ENCODE measurements at regions not wholly inside any gene's neighbourhood (a gene's known extent, or its start where the extent isn't known, plus 50 kb on each side); places are given as distances from the start of the nearest gene placed in this dataset.

DNA sequence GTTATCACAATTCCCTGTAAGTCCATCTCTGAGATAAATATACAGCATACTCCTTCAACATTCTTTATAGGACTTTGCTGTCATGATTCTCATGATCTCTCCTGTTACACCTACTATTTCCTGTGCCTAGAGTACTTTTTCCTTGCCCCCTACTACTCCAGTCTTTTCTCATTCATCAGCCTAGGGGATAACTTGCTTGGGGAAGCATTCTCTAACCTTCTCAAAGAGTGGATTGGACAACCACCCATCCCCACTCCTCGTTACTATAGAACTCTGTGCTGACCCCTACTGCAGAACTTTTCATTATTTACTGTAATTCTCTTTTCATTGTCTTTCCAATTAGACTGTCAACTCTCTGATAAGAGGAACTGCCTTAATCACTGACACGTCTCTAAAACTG, 57.4 kb upstream of the TFEC start:
- TF ChIP-seq FOXA1 (IDR thresholded peaks at IDR 0.05) (no peak), EGR1 (IDR thresholded peaks at IDR 0.05; ENCODE audit: low read depth in 2 of 2) (no peak)
- H3K9ac ChIP-seq (ENCODE audit: low read depth in 1 of 2, low read length in 2 of 2), result no peak overlapping the region

DNA sequence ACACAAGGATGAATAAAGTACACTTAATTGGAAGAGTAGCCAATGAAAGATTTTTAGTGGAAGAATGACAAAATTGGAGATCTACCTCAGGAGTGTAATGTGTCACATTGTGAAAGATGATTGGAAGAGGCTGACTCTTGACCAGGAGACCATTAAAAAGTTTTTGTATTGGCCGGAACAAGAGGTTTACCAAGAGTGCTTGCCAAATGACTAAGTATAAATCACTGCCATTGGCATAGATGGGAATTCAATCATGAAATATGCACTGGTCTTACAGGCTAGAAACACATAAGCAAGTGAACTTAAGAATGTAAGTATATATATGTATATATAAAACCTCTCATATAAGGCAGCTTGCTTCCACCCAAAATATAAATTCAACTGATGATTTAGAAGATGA, 58.7 kb upstream of the TFEC start:
- no peak for DNase-seq (ENCODE audit: low spot score)
- TF ChIP-seq FOXA2 (IDR thresholded peaks at IDR 0.05), result no peak
- TF ChIP-seq NR2F2 (IDR thresholded peaks at IDR 0.05), result no peak
- no peak for TF ChIP-seq GABPA (IDR thresholded peaks at IDR 0.05 in 1 of 2, conservative IDR thresholded peaks at IDR 0.05 in 1 of 2)
- Histone ChIP-seq H3K4me1 (ENCODE audit: control insufficient read depth in 4 of 4, insufficient read depth in 4 of 4, low read length in 3 of 4) (no peaks in the 10 kb centered on the region), H3K36me3 (ENCODE audit: control insufficient read depth in 4 of 4, insufficient read depth in 3 of 4, low read depth in 1 of 4, low read length in 3 of 4) (no peaks in the 10 kb centered on the region), H3K4me3 (ENCODE audit: low read depth in 1 of 3, low read length in 3 of 3) (no peak overlapping the region), H3K27me3 (ENCODE audit: control insufficient read depth in 4 of 4, insufficient read depth in 4 of 4, low read length in 3 of 4) (no peaks in the 10 kb centered on the region), H3K9ac (ENCODE audit: low read depth in 1 of 2, low read length in 2 of 2) (no peak overlapping the region), H3K27ac (ENCODE audit: low read depth in 1 of 2, low read length in 2 of 2) (no peak overlapping the region), H3K9me3 (ENCODE audit: control insufficient read depth in 4 of 4, low read length in 3 of 4) (no peaks in the 10 kb centered on the region)
- 90% methylated on average over 1 of the region's 1 CpG for WGBS

More for the DNA sequence above, 57.4 kb upstream of the TFEC start:
- Histone ChIP-seq H3K36me3 (ENCODE audit: control insufficient read depth in 4 of 4, insufficient read depth in 3 of 4, low read depth in 1 of 4, low read length in 3 of 4) (no peaks in the 10 kb centered on the region), H3K9me3 (ENCODE audit: control insufficient read depth in 4 of 4, low read length in 3 of 4) (no peaks in the 10 kb centered on the region), H3K27me3 (ENCODE audit: control insufficient read depth in 4 of 4, insufficient read depth in 4 of 4, low read length in 3 of 4) (no peaks in the 10 kb centered on the region), H3K4me1 (ENCODE audit: control insufficient read depth in 4 of 4, insufficient read depth in 4 of 4, low read length in 3 of 4) (no peaks in the 10 kb centered on the region), H3K4me3 (ENCODE audit: low read depth in 1 of 3, low read length in 3 of 3) (no peak overlapping the region), H3K27ac (ENCODE audit: low read depth in 1 of 2, low read length in 2 of 2) (no peak overlapping the region)
- WGBS, result 45% methylated on average over 2 of the region's 2 CpGs
- DNase-seq (ENCODE audit: low spot score), result no peak

DNA sequence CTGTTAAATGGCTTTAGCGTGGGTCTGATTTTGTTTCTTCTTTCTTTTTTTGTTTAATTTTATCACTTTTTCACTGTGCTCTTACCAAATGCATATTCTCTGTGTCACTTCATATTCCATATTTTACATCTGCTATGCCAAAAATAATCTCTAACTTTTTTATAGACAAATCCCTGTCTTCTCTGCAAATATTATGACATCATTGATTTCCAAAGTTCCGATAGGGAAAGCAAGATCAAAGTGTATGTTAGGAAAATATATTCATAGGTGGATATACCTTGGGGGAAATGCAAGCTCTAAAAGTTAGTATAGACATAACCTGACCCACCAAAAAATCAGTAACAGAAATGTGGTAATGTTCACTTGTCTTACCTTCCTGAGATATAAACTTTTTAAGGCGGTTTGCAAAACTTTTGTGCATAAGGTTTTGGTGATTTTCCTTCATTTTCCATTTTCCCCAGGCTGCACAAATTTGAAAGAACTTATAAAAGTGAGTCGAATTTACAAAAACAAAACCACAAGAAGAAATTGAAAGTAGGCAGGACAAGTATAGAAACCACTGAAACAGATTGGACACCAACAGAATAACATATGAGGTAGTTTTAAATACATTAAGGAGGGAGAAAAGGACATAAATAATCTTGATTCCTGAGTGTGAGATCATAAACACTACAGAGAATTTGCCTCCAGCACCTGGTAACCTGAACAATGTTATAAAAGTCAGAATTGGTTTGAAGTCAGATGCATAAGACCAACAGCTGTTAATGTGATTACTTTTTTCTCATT, 63.1 kb upstream of the TFEC start:
- H3K36me3 ChIP-seq (ENCODE audit: control insufficient read depth in 4 of 4, insufficient read depth in 3 of 4, low read depth in 1 of 4, low read length in 3 of 4), result no peaks in the 10 kb centered on the region
- peaks cover 0 to 2% (median 0%) of the 10 kb centered on the region in 4 donors for H3K27me3 ChIP-seq (ENCODE audit: control insufficient read depth in 4 of 4, insufficient read depth in 4 of 4, low read length in 3 of 4)
- no peaks in the 10 kb centered on the region for H3K9me3 ChIP-seq (ENCODE audit: control insufficient read depth in 4 of 4, low read length in 3 of 4)
- no peak overlapping the region for H3K9ac ChIP-seq (ENCODE audit: low read depth in 1 of 2, low read length in 2 of 2)
- 73% methylated on average over 4 of the region's 4 CpGs for WGBS
- H3K4me3 ChIP-seq (ENCODE audit: low read depth in 1 of 3, low read length in 3 of 3), result no peak overlapping the region
- no peak for DNase-seq (ENCODE audit: low spot score)
- no peak for TF ChIP-seq GABPA (IDR thresholded peaks at IDR 0.05 in 1 of 2, conservative IDR thresholded peaks at IDR 0.05 in 1 of 2)
- TF ChIP-seq, protein P1, sequence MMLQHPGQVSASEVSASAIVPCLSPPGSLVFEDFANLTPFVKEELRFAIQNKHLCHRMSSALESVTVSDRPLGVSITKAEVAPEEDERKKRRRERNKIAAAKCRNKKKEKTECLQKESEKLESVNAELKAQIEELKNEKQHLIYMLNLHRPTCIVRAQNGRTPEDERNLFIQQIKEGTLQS (IDR thresholded peaks at IDR 0.05), result no peak
- TF ChIP-seq, protein P2, sequence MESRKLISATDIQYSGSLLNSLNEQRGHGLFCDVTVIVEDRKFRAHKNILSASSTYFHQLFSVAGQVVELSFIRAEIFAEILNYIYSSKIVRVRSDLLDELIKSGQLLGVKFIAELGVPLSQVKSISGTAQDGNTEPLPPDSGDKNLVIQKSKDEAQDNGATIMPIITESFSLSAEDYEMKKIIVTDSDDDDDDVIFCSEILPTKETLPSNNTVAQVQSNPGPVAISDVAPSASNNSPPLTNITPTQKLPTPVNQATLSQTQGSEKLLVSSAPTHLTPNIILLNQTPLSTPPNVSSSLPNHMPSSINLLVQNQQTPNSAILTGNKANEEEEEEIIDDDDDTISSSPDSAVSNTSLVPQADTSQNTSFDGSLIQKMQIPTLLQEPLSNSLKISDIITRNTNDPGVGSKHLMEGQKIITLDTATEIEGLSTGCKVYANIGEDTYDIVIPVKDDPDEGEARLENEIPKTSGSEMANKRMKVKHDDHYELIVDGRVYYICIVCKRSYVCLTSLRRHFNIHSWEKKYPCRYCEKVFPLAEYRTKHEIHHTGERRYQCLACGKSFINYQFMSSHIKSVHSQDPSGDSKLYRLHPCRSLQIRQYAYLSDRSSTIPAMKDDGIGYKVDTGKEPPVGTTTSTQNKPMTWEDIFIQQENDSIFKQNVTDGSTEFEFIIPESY (IDR thresholded peaks at IDR 0.05), result no peak
- no peak for TF ChIP-seq YY1 (IDR thresholded peaks at IDR 0.05)
- TF ChIP-seq JUND (IDR thresholded peaks at IDR 0.05), result no peak
- no peak overlapping the region for H3K27ac ChIP-seq (ENCODE audit: low read depth in 1 of 2, low read length in 2 of 2)
- H3K4me1 ChIP-seq (ENCODE audit: control insufficient read depth in 4 of 4, insufficient read depth in 4 of 4, low read length in 3 of 4), result no peaks in the 10 kb centered on the region

DNA sequence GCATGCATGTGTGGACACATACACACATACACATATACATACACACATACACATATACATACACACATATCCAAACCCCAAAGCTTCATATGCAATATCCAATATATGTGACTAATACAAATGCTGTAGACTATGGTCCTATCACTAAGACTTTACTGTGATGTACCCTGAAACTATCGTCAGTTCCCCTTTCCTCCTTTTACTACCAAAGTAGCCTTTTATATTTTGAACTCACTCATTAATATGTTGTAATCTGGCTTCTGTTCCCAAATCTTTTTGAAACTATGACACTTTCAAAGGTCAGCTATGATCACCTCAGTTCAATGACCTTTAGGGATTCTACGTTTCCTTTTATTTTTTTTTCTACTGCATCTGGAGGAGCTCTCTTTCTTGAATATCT, 64.8 kb upstream of the TFEC start:
- Histone ChIP-seq H3K9me3 (ENCODE audit: control insufficient read depth in 4 of 4, low read length in 3 of 4) (no peaks in the 10 kb centered on the region), H3K27ac (ENCODE audit: low read depth in 1 of 2, low read length in 2 of 2) (no peak overlapping the region), H3K4me3 (ENCODE audit: low read depth in 1 of 3, low read length in 3 of 3) (no peak overlapping the region), H3K27me3 (ENCODE audit: control insufficient read depth in 4 of 4, insufficient read depth in 4 of 4, low read length in 3 of 4) (peaks cover 0 to 7% (median 0%) of the 10 kb centered on the region in 4 donors), H3K36me3 (ENCODE audit: control insufficient read depth in 4 of 4, insufficient read depth in 3 of 4, low read depth in 1 of 4, low read length in 3 of 4) (no peaks in the 10 kb centered on the region), H3K4me1 (ENCODE audit: control insufficient read depth in 4 of 4, insufficient read depth in 4 of 4, low read length in 3 of 4) (no peaks in the 10 kb centered on the region), H3K9ac (ENCODE audit: low read depth in 1 of 2, low read length in 2 of 2) (no peak overlapping the region)
- TF ChIP-seq, protein P3, sequence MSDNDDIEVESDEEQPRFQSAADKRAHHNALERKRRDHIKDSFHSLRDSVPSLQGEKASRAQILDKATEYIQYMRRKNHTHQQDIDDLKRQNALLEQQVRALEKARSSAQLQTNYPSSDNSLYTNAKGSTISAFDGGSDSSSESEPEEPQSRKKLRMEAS (IDR thresholded peaks at IDR 0.05), result no peak
- no peak for TF ChIP-seq GABPA (IDR thresholded peaks at IDR 0.05 in 1 of 2, conservative IDR thresholded peaks at IDR 0.05 in 1 of 2)
- no peak for TF ChIP-seq SP1 (IDR thresholded peaks at IDR 0.05)
- no peak for TF ChIP-seq HNF4G (IDR thresholded peaks at IDR 0.05)
- TF ChIP-seq TAF1 (conservative IDR thresholded peaks at IDR 0.05), result no peak
- no peak for DNase-seq (ENCODE audit: low spot score)
- 47% methylated on average over 2 of the region's 2 CpGs for WGBS

Measured in liver (tissue), 7 donors.